Endothelial cell of umbilical vein (primary cell): ENCODE measurements at regions not wholly inside any gene's neighbourhood (a gene's known extent, or its start where the extent isn't known, plus 50 kb on each side); places are given as distances from the start of the nearest gene placed in this dataset.

ENCODE experiments used
- BruUV-seq: library from RNA; stranded (reverse); fragments of 400-500 nt; replicated peaks from 2 replicates; lab custom pipeline; 2021; lab: Mats Ljungman, UMichigan
- CTCF ChIA-PET: fragments of 300-600, 350-600 bp; sonication (Branson Sonifier 250); formaldehyde crosslinking; loops from one replicate; lab custom pipeline; 2021; ENCODE audit warnings: antibody characterized with exemption, inconsistent platforms; lab: Charles Lee
- POLR2A ChIA-PET: fragments of 300-600, 350-600 bp; sonication (Branson Sonifier 250); formaldehyde crosslinking; loops from one replicate; lab custom pipeline; 2021; ENCODE audit warnings: antibody characterized with exemption, inconsistent platforms; lab: Charles Lee
- DNase-seq: peaks from one replicate; pipeline ENCODE4 v3.0.0-alpha.2; 2011; ENCODE audit warnings: low read depth, low spot score
- FAIRE-seq: peaks from 2 replicates; lab custom pipeline; 2011; peaks lifted over from hg19 to GRCh38; lab: Jason Lieb, UNC
- H2AFZ ChIP-seq: 2 replicates; pipeline ENCODE4 v1.6.0; 2012; ENCODE audit warnings: low read depth, low read length, control low read depth, inconsistent platforms
- H3K27ac ChIP-seq: 2 replicates; pipeline ENCODE4 v1.5.1; 2011; ENCODE audit warnings: low read depth, mild to moderate bottlenecking, control low read depth, low read length, moderate library complexity; ENCODE audit not compliant: insufficient read depth
- H3K27me3 ChIP-seq, 2 experiments: 2 replicates each; pipeline versions ENCODE4 v1.6.0 to v1.6.1; 2011; ENCODE audit warnings: low read length in 2 of 2, mixed read lengths in 1 of 2; ENCODE audit not compliant: control insufficient read depth in 2 of 2, insufficient read depth in 2 of 2
- H3K36me3 ChIP-seq, 2 experiments: 2 replicates in 1 of 2; 3 replicates in 1 of 2; pipeline ENCODE4 v1.5.1; 2011; ENCODE audit warnings: low read length in 2 of 2, mild to moderate bottlenecking in 1 of 2, moderate library complexity in 1 of 2; ENCODE audit not compliant: control insufficient read depth in 2 of 2, insufficient read depth in 2 of 2; ENCODE audit errors: extremely low read depth in 1 of 2
- H3K4me1 ChIP-seq: 3 replicates; pipeline ENCODE4 v1.5.1; 2011; ENCODE audit warnings: mild to moderate bottlenecking, low read length; ENCODE audit not compliant: control insufficient read depth, insufficient read depth; ENCODE audit errors: extremely low read depth
- H3K4me2 ChIP-seq: 2 replicates; pipeline ENCODE4 v1.6.1; 2011; ENCODE audit warnings: low read length, control low read depth, mixed read lengths; ENCODE audit not compliant: insufficient read depth
- H3K4me3 ChIP-seq, 3 experiments: fragments of 200-600 bp in 1 of 3; sonication (generic), shearing (Covaris generic) in 1 of 3; replicated peaks in 1 of 3; 2 replicates each; pipeline ENCODE4 v1.5.1; 2011 to 2016; ENCODE audit warnings: control low read depth in 3 of 3, low read length in 3 of 3, mild to moderate bottlenecking in 2 of 3, inconsistent platforms in 1 of 3, low read depth in 1 of 3, moderate library complexity in 1 of 3; ENCODE audit not compliant: insufficient read depth in 1 of 3
- H3K79me2 ChIP-seq: 2 replicates; pipeline ENCODE4 v1.6.0; 2012; ENCODE audit warnings: low read length, inconsistent platforms; ENCODE audit not compliant: control insufficient read depth, insufficient read depth
- H3K9ac ChIP-seq: replicated peaks from 2 replicates; pipeline ENCODE3; 2011; ENCODE audit warnings: low read length, control low read depth; ENCODE audit not compliant: insufficient read depth; ENCODE audit errors: extremely low read depth
- H3K9me1 ChIP-seq: replicated peaks from 3 replicates; pipeline ENCODE4 v1.6.0; 2011; ENCODE audit warnings: mild to moderate bottlenecking, low read length; ENCODE audit not compliant: control insufficient read depth, insufficient read depth; ENCODE audit errors: extremely low read depth
- H3K9me3 ChIP-seq: replicated peaks from 2 replicates; pipeline ENCODE4 v1.5.1; 2012; ENCODE audit warnings: low read length, inconsistent platforms; ENCODE audit not compliant: control insufficient read depth, insufficient read depth
- H4K20me1 ChIP-seq: replicated peaks from 2 replicates; pipeline ENCODE3; 2011; ENCODE audit warnings: mild to moderate bottlenecking, low read length; ENCODE audit not compliant: control insufficient read depth, insufficient read depth; ENCODE audit errors: extremely low read depth
- CTCF ChIP-seq, 2 donors: IDR thresholded peaks; 1 replicate in 1 of 2; 2 replicates in 1 of 2; pipeline ENCODE4 v1.5.1; 2011; ENCODE audit warnings: low read length in 2 of 2, mild to moderate bottlenecking in 2 of 2, moderate library complexity in 2 of 2, control low read depth in 1 of 2, inconsistent platforms in 1 of 2, low read depth in 1 of 2; ENCODE audit not compliant: insufficient read depth in 1 of 2; ENCODE audit errors: extremely low read depth in 1 of 2
- EZH2 ChIP-seq: IDR thresholded peaks from 2 replicates; pipeline ENCODE4 v1.6.1; 2012; ENCODE audit warnings: borderline replicate concordance, low read depth, mild to moderate bottlenecking, moderate library complexity, low read length, inconsistent platforms; ENCODE audit not compliant: severe bottlenecking
- FOS ChIP-seq: IDR thresholded peaks from 2 replicates; pipeline ENCODE4 v1.6.1; 2011; ENCODE audit warnings: mild to moderate bottlenecking, low read length, moderate library complexity, borderline replicate concordance; ENCODE audit not compliant: insufficient read depth
- GATA2 ChIP-seq: IDR thresholded peaks from 2 replicates; pipeline ENCODE4 v1.7.0; 2011; ENCODE audit warnings: low read depth, mild to moderate bottlenecking, moderate library complexity, mixed read lengths, low read length; ENCODE audit not compliant: insufficient read length, insufficient read depth
- JUN ChIP-seq: IDR thresholded peaks from 2 replicates; pipeline ENCODE4 v1.6.1; 2011; ENCODE audit warnings: borderline replicate concordance, low read depth; ENCODE audit not compliant: insufficient read length, insufficient read depth
- MYC ChIP-seq: IDR thresholded peaks from one replicate; pipeline ENCODE4 v1.6.1; 2011; ENCODE audit warnings: mild to moderate bottlenecking, low read depth, low read length
- POLR2A ChIP-seq: IDR thresholded peaks from 2 replicates; pipeline ENCODE4 v1.6.1; 2012; ENCODE audit warnings: low read depth, mild to moderate bottlenecking, control low read depth, low read length
- POLR2AphosphoS5 ChIP-seq: IDR thresholded peaks from 2 replicates; pipeline ENCODE4 v1.6.1; 2012; ENCODE audit warnings: low read depth, mild to moderate bottlenecking, control low read depth, low read length, moderate library complexity; ENCODE audit not compliant: insufficient read depth
- dilution Hi-C: fragments of 300-500 bp; cut with MboI; formaldehyde crosslinking; loops from one replicate; pipeline ENCODE4 v1.15.0; 2019; ENCODE audit warnings: low sequenced_read_pairs; ENCODE audit not compliant: extremely low pct_ligation_motif_present
- intact Hi-C: fragments of 100-400 bp; cut with micrococcal nuclease; formaldehyde crosslinking; loops from one replicate; pipeline ENCODE4 v1.10.0; 2022
- TF ChIP-seq, protein P1 (sequence below): IDR thresholded peaks from 2 replicates; pipeline ENCODE4 v1.6.1; 2011; ENCODE audit not compliant: insufficient read depth, insufficient read length

DNA sequence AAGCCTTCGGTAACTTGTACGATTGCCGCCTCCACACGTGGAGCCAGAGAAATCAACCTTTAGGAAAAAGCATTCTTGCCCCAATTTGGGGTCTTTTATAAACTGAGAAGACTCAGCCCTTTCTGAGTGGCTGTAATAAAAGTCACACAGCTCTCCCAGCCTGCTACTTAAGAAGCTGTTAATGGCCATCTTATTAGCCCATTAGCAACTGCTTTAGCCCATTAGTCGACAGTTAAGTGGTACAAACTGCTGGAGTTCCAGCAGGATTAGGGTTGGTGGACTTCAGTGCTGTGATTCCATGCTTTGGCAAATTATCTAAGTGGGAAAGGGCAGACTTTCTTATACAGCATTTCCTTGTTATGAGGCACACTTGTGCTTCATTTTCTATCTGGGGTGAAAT lies 461.3 kb downstream of the RPS6KC1 start:
- no peak overlapping the region for H3K9ac ChIP-seq
- no peak overlapping the region for H3K27ac ChIP-seq
- intact Hi-C loops (no loop called here), dilution Hi-C loops (no loop called here)
- ChIA-PET POLR2A (no interaction called here), CTCF (no interaction called here)
- H3K4me3 ChIP-seq = no peak overlapping the region
- H3K79me2 ChIP-seq = no peaks in the 10 kb centered on the region
- no peaks in the 10 kb centered on the region for H3K27me3 ChIP-seq
- H3K4me1 ChIP-seq = no peaks in the 10 kb centered on the region
- no peaks in the 10 kb centered on the region for H4K20me1 ChIP-seq
- no peak for TF ChIP-seq POLR2A
- no peaks in the 10 kb centered on the region for H3K9me3 ChIP-seq
- FAIRE-seq (no peak), DNase-seq (no peak)
- H3K4me2 ChIP-seq = no peak overlapping the region
- no TSS peak for BruUV-seq
- H3K9me1 ChIP-seq = no peaks in the 10 kb centered on the region
- no peaks in the 10 kb centered on the region for H3K36me3 ChIP-seq
- no peak overlapping the region for H2AFZ ChIP-seq

DNA sequence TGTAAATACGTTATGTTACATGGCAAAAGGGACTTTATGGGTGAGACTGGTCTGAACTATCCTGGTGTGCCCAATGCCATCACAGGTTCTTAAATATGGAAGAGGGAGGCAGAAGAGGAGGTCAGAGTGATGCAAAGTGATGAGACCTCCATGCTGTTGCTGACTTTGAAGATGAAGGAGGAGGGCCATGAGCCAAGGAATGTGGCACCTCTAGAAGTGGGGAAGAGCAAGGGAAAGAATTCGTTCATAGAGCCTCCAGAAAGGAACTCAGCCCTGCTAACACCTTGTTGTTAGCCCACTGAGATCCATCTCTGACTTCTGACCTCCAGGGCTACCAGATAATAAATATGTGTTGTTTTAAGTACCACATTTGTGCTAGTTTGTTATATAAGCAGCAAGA lies 462.0 kb downstream of the RPS6KC1 start:
- no peak overlapping the region for H2AFZ ChIP-seq
- no peaks in the 10 kb centered on the region for H3K9me3 ChIP-seq
- H3K27me3 ChIP-seq = no peaks in the 10 kb centered on the region
- TF ChIP-seq POLR2AphosphoS5 (no peak), CTCF (IDR thresholded peaks at IDR 0.05; ENCODE audit: extremely low read depth in 1 of 2, insufficient read depth in 1 of 2, low read depth in 1 of 2, low read length in 2 of 2) (no peak), JUN (no peak), GATA2 (no peak), EZH2 (no peak), FOS (no peak), POLR2A (no peak), MYC (no peak)
- TF ChIP-seq, protein P1, sequence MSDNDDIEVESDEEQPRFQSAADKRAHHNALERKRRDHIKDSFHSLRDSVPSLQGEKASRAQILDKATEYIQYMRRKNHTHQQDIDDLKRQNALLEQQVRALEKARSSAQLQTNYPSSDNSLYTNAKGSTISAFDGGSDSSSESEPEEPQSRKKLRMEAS = no peak
- H3K4me2 ChIP-seq = no peak overlapping the region
- no peak overlapping the region for H3K27ac ChIP-seq
- dilution Hi-C loops = no loop called here
- no peaks in the 10 kb centered on the region for H3K36me3 ChIP-seq
- POLR2A ChIA-PET = no interaction called here
- FAIRE-seq = no peak
- intact Hi-C loops = no loop called here
- CTCF ChIA-PET = no interaction called here
- no peak for DNase-seq
- no peak overlapping the region for H3K9ac ChIP-seq
- H3K79me2 ChIP-seq = no peaks in the 10 kb centered on the region
- H3K4me3 ChIP-seq = no peak overlapping the region
- no TSS peak for BruUV-seq
- no peaks in the 10 kb centered on the region for H3K4me1 ChIP-seq
- H3K9me1 ChIP-seq = no peaks in the 10 kb centered on the region
- H4K20me1 ChIP-seq = no peaks in the 10 kb centered on the region
